ENCODE measurements at regions not wholly inside any gene's neighbourhood (a gene's known extent, or its start where the extent isn't known, plus 50 kb on each side); places are given as distances from the start of the nearest gene placed in this dataset.
"Not testable (repeated sequence)": the region's sequence is repeated elsewhere in the genome, so short reads cannot be mapped to it uniquely, and the experiment has no call there.

- H3K27me3 Mint-ChIP-seq (ENCODE audit: unreplicated experiment); H3K36me3 Mint-ChIP-seq (ENCODE audit: unreplicated experiment): not testable (repeated sequence)
Measured at GRCh38 chr14:19195146-19195545, 227.9 kb downstream of the POTEM start.

GRCh38 chr14:19197488-19198234, 230.4 kb downstream of the POTEM start:
- H3K9me3 Mint-ChIP-seq (ENCODE audit: unreplicated experiment): peaks cover 12% of the 10 kb centered on the region
- H3K4me1 Mint-ChIP-seq (ENCODE audit: low read depth, unreplicated experiment); H3K36me3 Mint-ChIP-seq (ENCODE audit: unreplicated experiment): not testable (repeated sequence)

More at GRCh38 chr14:19195146-19195545, 227.9 kb downstream of the POTEM start:
- not testable (repeated sequence) for H3K4me3 Mint-ChIP-seq (ENCODE audit: unreplicated experiment); H3K4me1 Mint-ChIP-seq (ENCODE audit: low read depth, unreplicated experiment); H3K27ac Mint-ChIP-seq (ENCODE audit: unreplicated experiment); DNase-seq; H3K9me3 Mint-ChIP-seq (ENCODE audit: unreplicated experiment)

GRCh38 chr14:19198341-19198740, 231.1 kb downstream of the POTEM start:
- H3K27me3 Mint-ChIP-seq (ENCODE audit: unreplicated experiment); DNase-seq; H3K4me1 Mint-ChIP-seq (ENCODE audit: low read depth, unreplicated experiment); H3K4me3 Mint-ChIP-seq (ENCODE audit: unreplicated experiment); H3K27ac Mint-ChIP-seq (ENCODE audit: unreplicated experiment); H3K36me3 Mint-ChIP-seq (ENCODE audit: unreplicated experiment): not testable (repeated sequence)
- peaks cover 12% of the 10 kb centered on the region for H3K9me3 Mint-ChIP-seq (ENCODE audit: unreplicated experiment)

More at GRCh38 chr14:19197488-19198234, 230.4 kb downstream of the POTEM start:
- not testable (repeated sequence) for DNase-seq; H3K27ac Mint-ChIP-seq (ENCODE audit: unreplicated experiment); H3K4me3 Mint-ChIP-seq (ENCODE audit: unreplicated experiment); H3K27me3 Mint-ChIP-seq (ENCODE audit: unreplicated experiment)

GRCh38 chr14:19201394-19202052, 232.6 kb downstream of the POTEG start:
- not testable (repeated sequence) for H3K4me3 Mint-ChIP-seq (ENCODE audit: unreplicated experiment); H3K4me1 Mint-ChIP-seq (ENCODE audit: low read depth, unreplicated experiment); H3K27ac Mint-ChIP-seq (ENCODE audit: unreplicated experiment); H3K36me3 Mint-ChIP-seq (ENCODE audit: unreplicated experiment); H3K27me3 Mint-ChIP-seq (ENCODE audit: unreplicated experiment); DNase-seq
- peaks cover 13% of the 10 kb centered on the region for H3K9me3 Mint-ChIP-seq (ENCODE audit: unreplicated experiment)

- H3K9me3 Mint-ChIP-seq (ENCODE audit: unreplicated experiment): peaks cover 13% of the 10 kb centered on the region
- H3K36me3 Mint-ChIP-seq (ENCODE audit: unreplicated experiment); H3K27me3 Mint-ChIP-seq (ENCODE audit: unreplicated experiment): not testable (repeated sequence)
Measured at GRCh38 chr14:19202053-19202442, 232.1 kb downstream of the POTEG start.

GRCh38 chr14:19203250-19203972, 230.7 kb downstream of the POTEG start:
- H3K4me1 Mint-ChIP-seq (ENCODE audit: low read depth, unreplicated experiment); H3K36me3 Mint-ChIP-seq (ENCODE audit: unreplicated experiment); DNase-seq; H3K27me3 Mint-ChIP-seq (ENCODE audit: unreplicated experiment); H3K4me3 Mint-ChIP-seq (ENCODE audit: unreplicated experiment); H3K27ac Mint-ChIP-seq (ENCODE audit: unreplicated experiment): not testable (repeated sequence)
- H3K9me3 Mint-ChIP-seq (ENCODE audit: unreplicated experiment): peaks cover 10% of the 10 kb centered on the region

More at GRCh38 chr14:19202053-19202442, 232.1 kb downstream of the POTEG start:
- DNase-seq; H3K4me1 Mint-ChIP-seq (ENCODE audit: low read depth, unreplicated experiment); H3K4me3 Mint-ChIP-seq (ENCODE audit: unreplicated experiment); H3K27ac Mint-ChIP-seq (ENCODE audit: unreplicated experiment): not testable (repeated sequence)

GRCh38 chr14:19204827-19205226, 229.3 kb downstream of the POTEG start:
- H3K27me3 Mint-ChIP-seq (ENCODE audit: unreplicated experiment); H3K4me1 Mint-ChIP-seq (ENCODE audit: low read depth, unreplicated experiment); H3K27ac Mint-ChIP-seq (ENCODE audit: unreplicated experiment); DNase-seq; H3K36me3 Mint-ChIP-seq (ENCODE audit: unreplicated experiment); H3K4me3 Mint-ChIP-seq (ENCODE audit: unreplicated experiment): not testable (repeated sequence)
- H3K9me3 Mint-ChIP-seq (ENCODE audit: unreplicated experiment): peaks cover 10% of the 10 kb centered on the region

- H3K4me3 Mint-ChIP-seq (ENCODE audit: unreplicated experiment); H3K27me3 Mint-ChIP-seq (ENCODE audit: unreplicated experiment); DNase-seq; H3K36me3 Mint-ChIP-seq (ENCODE audit: unreplicated experiment); H3K4me1 Mint-ChIP-seq (ENCODE audit: low read depth, unreplicated experiment); H3K27ac Mint-ChIP-seq (ENCODE audit: unreplicated experiment); H3K9me3 Mint-ChIP-seq (ENCODE audit: unreplicated experiment): not testable (repeated sequence)
Measured at GRCh38 chr14:19216480-19216879, 217.7 kb downstream of the POTEG start.

- not testable (repeated sequence) for DNase-seq; H3K4me3 Mint-ChIP-seq (ENCODE audit: unreplicated experiment); H3K27me3 Mint-ChIP-seq (ENCODE audit: unreplicated experiment); H3K9me3 Mint-ChIP-seq (ENCODE audit: unreplicated experiment); H3K36me3 Mint-ChIP-seq (ENCODE audit: unreplicated experiment); H3K4me1 Mint-ChIP-seq (ENCODE audit: low read depth, unreplicated experiment); H3K27ac Mint-ChIP-seq (ENCODE audit: unreplicated experiment)
Measured at GRCh38 chr14:19219423-19219822, 214.7 kb downstream of the POTEG start.

GRCh38 chr14:19231421-19231820, 202.7 kb downstream of the POTEG start:
- not testable (repeated sequence) for H3K27ac Mint-ChIP-seq (ENCODE audit: unreplicated experiment); H3K36me3 Mint-ChIP-seq (ENCODE audit: unreplicated experiment); DNase-seq; H3K27me3 Mint-ChIP-seq (ENCODE audit: unreplicated experiment); H3K4me3 Mint-ChIP-seq (ENCODE audit: unreplicated experiment); H3K4me1 Mint-ChIP-seq (ENCODE audit: low read depth, unreplicated experiment); H3K9me3 Mint-ChIP-seq (ENCODE audit: unreplicated experiment)

- H3K4me3 Mint-ChIP-seq (ENCODE audit: unreplicated experiment); H3K27ac Mint-ChIP-seq (ENCODE audit: unreplicated experiment); H3K27me3 Mint-ChIP-seq (ENCODE audit: unreplicated experiment); DNase-seq; H3K9me3 Mint-ChIP-seq (ENCODE audit: unreplicated experiment); H3K4me1 Mint-ChIP-seq (ENCODE audit: low read depth, unreplicated experiment); H3K36me3 Mint-ChIP-seq (ENCODE audit: unreplicated experiment): not testable (repeated sequence)
Measured at GRCh38 chr14:19234059-19234458, 200.1 kb downstream of the POTEG start.

- H3K27me3 Mint-ChIP-seq (ENCODE audit: unreplicated experiment): not testable (repeated sequence)
Measured at GRCh38 chr14:19237656-19238055, 196.5 kb downstream of the POTEG start.

More at GRCh38 chr14:19237656-19238055, 196.5 kb downstream of the POTEG start:
- not testable (repeated sequence) for H3K4me3 Mint-ChIP-seq (ENCODE audit: unreplicated experiment); H3K9me3 Mint-ChIP-seq (ENCODE audit: unreplicated experiment); H3K4me1 Mint-ChIP-seq (ENCODE audit: low read depth, unreplicated experiment); H3K27ac Mint-ChIP-seq (ENCODE audit: unreplicated experiment); DNase-seq; H3K36me3 Mint-ChIP-seq (ENCODE audit: unreplicated experiment)
